ENCODE measurements at regions not wholly inside any gene's neighbourhood (a gene's known extent, or its start where the extent isn't known, plus 50 kb on each side); places are given as distances from the start of the nearest gene placed in this dataset.

DNA sequence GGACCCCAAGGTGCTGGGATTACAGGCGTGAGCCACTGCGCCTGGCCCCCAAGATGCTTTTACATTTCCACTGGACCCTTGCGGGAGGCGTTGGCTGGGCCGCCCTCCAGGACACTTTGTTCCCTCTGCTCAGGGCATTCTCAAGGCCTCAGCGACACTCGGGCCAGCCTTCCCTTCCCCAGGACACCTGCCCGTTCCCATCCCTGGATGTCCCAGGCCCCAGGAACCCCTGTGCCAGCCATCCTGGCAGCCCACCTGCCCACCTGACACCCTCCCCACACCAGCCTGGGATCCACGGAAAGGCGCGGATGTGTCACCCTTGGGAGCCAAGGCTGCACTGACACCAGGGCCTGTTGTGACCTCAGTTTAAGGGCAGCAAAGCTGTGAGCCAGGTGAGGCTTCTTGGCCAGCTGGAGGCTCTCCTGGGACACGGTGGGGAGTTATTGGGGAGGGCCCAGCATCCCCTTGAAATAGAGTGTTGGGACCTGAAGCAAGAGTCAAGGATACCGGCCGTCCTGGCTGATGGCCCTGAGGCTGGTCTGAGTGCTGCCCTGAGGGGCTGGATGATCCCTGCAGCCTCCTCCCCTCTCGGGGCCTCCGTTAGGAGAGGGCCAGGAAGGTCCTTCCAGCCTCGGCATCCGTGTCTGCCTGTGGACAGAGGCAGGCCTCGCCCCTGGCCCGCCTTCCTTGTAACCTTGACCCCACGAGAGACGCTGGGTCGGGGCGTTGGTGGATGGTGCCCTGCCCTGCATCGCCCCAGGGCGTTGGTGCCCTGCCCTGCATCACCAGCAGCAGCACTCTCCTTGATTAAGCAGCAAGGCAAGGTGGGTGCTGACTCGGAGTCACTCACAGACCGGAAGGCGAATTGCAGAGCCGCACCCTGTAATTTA lies 84.2 kb upstream of the BHLHE23 start:
- peaks cover 89% of the 10 kb centered on the region for H3K27me3 ChIP-seq (replicated peaks; ENCODE audit: insufficient read depth, low read depth, low read length, poor library complexity)
- intact Hi-C loops (cut with micrococcal nuclease; ENCODE audit: unreplicated experiment): no loop called here

DNA sequence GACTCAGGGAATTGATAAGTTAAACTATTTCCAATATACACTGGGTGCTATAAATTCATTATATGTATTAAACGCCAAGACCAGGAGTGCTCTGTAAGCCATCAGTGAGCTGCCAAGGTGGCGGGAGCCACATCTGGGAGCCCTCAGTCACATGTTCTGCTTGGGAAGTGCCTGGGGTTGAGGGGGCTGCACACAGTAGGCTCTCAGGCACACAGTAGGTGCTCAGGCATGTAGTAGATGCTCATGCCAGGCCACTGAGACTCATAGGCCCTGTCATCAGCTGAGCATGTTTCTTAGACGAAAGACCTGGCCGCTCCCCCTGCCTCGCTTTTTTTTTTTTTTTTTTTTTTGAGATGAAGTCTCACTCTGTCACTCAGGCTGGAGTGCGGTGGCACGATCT lies 83.3 kb upstream of the BHLHE23 start:
- no peak overlapping the region for H3K4me3 ChIP-seq (ENCODE audit: low read depth, low read length, poor library complexity, severe bottlenecking)
- intact Hi-C loops (cut with micrococcal nuclease; ENCODE audit: unreplicated experiment): no loop called here
- H3K9me3 ChIP-seq (ENCODE audit: low read depth, low read length, poor library complexity, severe bottlenecking): no peaks in the 10 kb centered on the region
- CTCF ChIA-PET: no interaction called here
- TF ChIP-seq, protein P1, sequence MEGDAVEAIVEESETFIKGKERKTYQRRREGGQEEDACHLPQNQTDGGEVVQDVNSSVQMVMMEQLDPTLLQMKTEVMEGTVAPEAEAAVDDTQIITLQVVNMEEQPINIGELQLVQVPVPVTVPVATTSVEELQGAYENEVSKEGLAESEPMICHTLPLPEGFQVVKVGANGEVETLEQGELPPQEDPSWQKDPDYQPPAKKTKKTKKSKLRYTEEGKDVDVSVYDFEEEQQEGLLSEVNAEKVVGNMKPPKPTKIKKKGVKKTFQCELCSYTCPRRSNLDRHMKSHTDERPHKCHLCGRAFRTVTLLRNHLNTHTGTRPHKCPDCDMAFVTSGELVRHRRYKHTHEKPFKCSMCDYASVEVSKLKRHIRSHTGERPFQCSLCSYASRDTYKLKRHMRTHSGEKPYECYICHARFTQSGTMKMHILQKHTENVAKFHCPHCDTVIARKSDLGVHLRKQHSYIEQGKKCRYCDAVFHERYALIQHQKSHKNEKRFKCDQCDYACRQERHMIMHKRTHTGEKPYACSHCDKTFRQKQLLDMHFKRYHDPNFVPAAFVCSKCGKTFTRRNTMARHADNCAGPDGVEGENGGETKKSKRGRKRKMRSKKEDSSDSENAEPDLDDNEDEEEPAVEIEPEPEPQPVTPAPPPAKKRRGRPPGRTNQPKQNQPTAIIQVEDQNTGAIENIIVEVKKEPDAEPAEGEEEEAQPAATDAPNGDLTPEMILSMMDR (conservative IDR thresholded peaks at IDR 0.05; ENCODE audit: low read depth, low read length): no peak
- TF ChIP-seq EZH2 (IDR thresholded peaks at IDR 0.05; ENCODE audit: borderline replicate concordance, low read depth, low read length, poor library complexity, severe bottlenecking): no peak
- H3K36me3 ChIP-seq (ENCODE audit: insufficient read depth, low read length, poor library complexity, severe bottlenecking): no peaks in the 10 kb centered on the region
- POLR2A ChIA-PET (ENCODE audit: low non-redundant PET): no interaction called here
- H3K4me1 ChIP-seq (ENCODE audit: insufficient read depth, low read length, poor library complexity, severe bottlenecking): no peaks in the 10 kb centered on the region
- H3K27ac ChIP-seq (ENCODE audit: low read depth, low read length, poor library complexity, severe bottlenecking): no peak overlapping the region
- H3K27me3 ChIP-seq (replicated peaks; ENCODE audit: insufficient read depth, low read depth, low read length, poor library complexity): peaks cover 89% of the 10 kb centered on the region
- DNase-seq (ENCODE audit: low spot score): no peak
- no TSS peak for BruUV-seq (replicated peaks)

More for the DNA sequence above, 84.2 kb upstream of the BHLHE23 start:
- Histone ChIP-seq H3K27ac (ENCODE audit: low read depth, low read length, poor library complexity, severe bottlenecking) (no peak overlapping the region), H3K9me3 (ENCODE audit: low read depth, low read length, poor library complexity, severe bottlenecking) (no peaks in the 10 kb centered on the region), H3K4me1 (ENCODE audit: insufficient read depth, low read length, poor library complexity, severe bottlenecking) (no peaks in the 10 kb centered on the region), H3K36me3 (ENCODE audit: insufficient read depth, low read length, poor library complexity, severe bottlenecking) (no peaks in the 10 kb centered on the region), H3K4me3 (ENCODE audit: low read depth, low read length, poor library complexity, severe bottlenecking) (no peak overlapping the region)
- ChIA-PET CTCF (no interaction called here), POLR2A (ENCODE audit: low non-redundant PET) (no interaction called here)
- TF ChIP-seq, protein P1 (conservative IDR thresholded peaks at IDR 0.05; ENCODE audit: low read depth, low read length): no peak
- no peak for TF ChIP-seq EZH2 (IDR thresholded peaks at IDR 0.05; ENCODE audit: borderline replicate concordance, low read depth, low read length, poor library complexity, severe bottlenecking)
- BruUV-seq (replicated peaks): no TSS peak
- no peak for DNase-seq (ENCODE audit: low spot score)

DNA sequence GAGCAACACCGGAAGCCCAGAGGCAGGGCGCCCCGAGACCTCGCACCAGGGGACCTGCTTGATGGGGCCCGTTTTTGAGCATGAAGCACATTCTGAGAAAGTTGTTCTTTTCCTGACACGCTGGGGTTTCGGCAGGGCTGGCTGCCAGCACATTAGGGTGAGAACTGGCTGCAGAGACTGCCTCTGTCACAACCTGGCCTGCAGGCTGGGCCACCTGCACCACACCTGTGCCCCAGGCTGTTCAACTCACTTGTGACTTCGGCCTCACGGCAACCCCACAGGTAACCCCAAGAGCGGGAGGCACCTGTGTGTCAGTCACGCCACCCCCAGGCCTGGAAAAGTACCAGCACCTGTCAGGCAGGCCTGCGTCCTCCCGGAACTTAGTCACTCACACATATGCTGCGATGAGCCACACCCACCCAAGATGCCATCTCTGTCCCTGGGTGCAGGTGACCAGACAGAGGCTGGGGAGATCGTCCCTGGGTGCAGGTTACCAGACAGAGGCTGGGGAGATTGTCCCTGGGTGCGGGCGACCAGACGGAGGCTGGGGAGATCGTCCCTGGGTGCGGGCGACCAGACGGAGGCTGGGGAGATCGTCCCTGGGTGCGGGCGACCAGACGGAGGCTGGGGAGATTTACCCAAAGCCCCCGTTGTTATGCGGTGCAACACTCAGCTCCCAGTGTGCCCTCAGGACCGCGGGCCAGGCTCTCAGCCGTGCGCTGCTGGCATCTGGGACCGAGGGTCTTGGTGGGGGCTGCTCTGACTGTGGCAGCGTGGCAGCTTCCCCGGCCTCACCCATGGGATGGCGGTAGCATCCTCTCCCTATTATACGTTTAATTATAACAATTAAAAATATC lies 82.5 kb upstream of the BHLHE23 start:
- no peak for DNase-seq (ENCODE audit: low spot score)
- H3K27ac ChIP-seq (ENCODE audit: low read depth, low read length, poor library complexity, severe bottlenecking): no peak overlapping the region
- peaks cover 89% of the 10 kb centered on the region for H3K27me3 ChIP-seq (replicated peaks; ENCODE audit: insufficient read depth, low read depth, low read length, poor library complexity)
- H3K4me3 ChIP-seq (ENCODE audit: low read depth, low read length, poor library complexity, severe bottlenecking): no peak overlapping the region
- TF ChIP-seq EZH2 (IDR thresholded peaks at IDR 0.05; ENCODE audit: borderline replicate concordance, low read depth, low read length, poor library complexity, severe bottlenecking): no peak
- TF ChIP-seq, protein P1 (conservative IDR thresholded peaks at IDR 0.05; ENCODE audit: low read depth, low read length): no peak
- H3K36me3 ChIP-seq (ENCODE audit: insufficient read depth, low read length, poor library complexity, severe bottlenecking): no peaks in the 10 kb centered on the region
- intact Hi-C loops (cut with micrococcal nuclease; ENCODE audit: unreplicated experiment): no loop called here
- BruUV-seq (replicated peaks): no TSS peak
- CTCF ChIA-PET: no interaction called here
- POLR2A ChIA-PET (ENCODE audit: low non-redundant PET): no interaction called here
- no peaks in the 10 kb centered on the region for H3K9me3 ChIP-seq (ENCODE audit: low read depth, low read length, poor library complexity, severe bottlenecking)
- no peaks in the 10 kb centered on the region for H3K4me1 ChIP-seq (ENCODE audit: insufficient read depth, low read length, poor library complexity, severe bottlenecking)

Measured in A673 (cell line).